Neuronal stem cell (in vitro differentiated cells): ENCODE measurements at regions not wholly inside any gene's neighbourhood (a gene's known extent, or its start where the extent isn't known, plus 50 kb on each side); places are given as distances from the start of the nearest gene placed in this dataset.

Source experiments
- DNase-seq: peaks from one replicate; pipeline ENCODE4 v3.0.0-alpha.2; 2013; ENCODE audit warnings: low spot score
- H2AFZ ChIP-seq: one replicate; pipeline ENCODE4 v1.6.1; 2013; ENCODE audit warnings: mild to moderate bottlenecking, low read length, inconsistent platforms
- H2AK5ac ChIP-seq: 2 replicates; pipeline ENCODE4 v1.6.1; 2013; ENCODE audit warnings: low read depth, mild to moderate bottlenecking, inconsistent platforms, low read length, moderate library complexity, mixed read lengths
- H2BK120ac ChIP-seq: 2 replicates; pipeline ENCODE4 v1.6.1; 2013; ENCODE audit warnings: low read depth, mild to moderate bottlenecking, inconsistent platforms, low read length, moderate library complexity, mixed read lengths
- H2BK12ac ChIP-seq: one replicate; pipeline ENCODE4 v1.6.1; 2013; ENCODE audit warnings: low read length, inconsistent platforms
- H2BK15ac ChIP-seq: 2 replicates; pipeline ENCODE4 v1.6.1; 2013; ENCODE audit warnings: mild to moderate bottlenecking, low read length, inconsistent platforms, mixed read lengths
- H2BK5ac ChIP-seq: one replicate; pipeline ENCODE4 v1.6.1; 2013; ENCODE audit warnings: inconsistent platforms, mild to moderate bottlenecking, low read length, moderate library complexity
- H3K14ac ChIP-seq: one replicate; pipeline ENCODE4 v1.6.1; 2013; ENCODE audit warnings: low read length, inconsistent platforms
- H3K18ac ChIP-seq: 2 replicates; pipeline ENCODE4 v1.6.1; 2013; ENCODE audit warnings: low read length, inconsistent platforms
- H3K23ac ChIP-seq: 2 replicates; pipeline ENCODE4 v1.6.1; 2013; ENCODE audit warnings: low read depth, mild to moderate bottlenecking, mixed read lengths, low read length, inconsistent platforms; ENCODE audit not compliant: poor library complexity
- H3K27ac ChIP-seq: replicated peaks from 3 replicates; pipeline ENCODE4 v1.5.1; 2013; ENCODE audit warnings: low read length, inconsistent platforms
- H3K27me3 ChIP-seq, 3 experiments: 2 replicates each; pipeline ENCODE4 v1.6.1; 2013; ENCODE audit warnings: low read length in 3 of 3, mild to moderate bottlenecking in 2 of 3, inconsistent platforms in 1 of 3, low read depth in 1 of 3, mixed read lengths in 1 of 3, moderate library complexity in 1 of 3; ENCODE audit not compliant: control insufficient read depth in 3 of 3, insufficient read depth in 3 of 3
- H3K36me3 ChIP-seq, 2 donors: replicated peaks in 1 of 2; 2 replicates each; pipeline ENCODE4 v1.6.1; 2013; ENCODE audit warnings: low read length in 2 of 2; ENCODE audit not compliant: control insufficient read depth in 2 of 2, insufficient read depth in 2 of 2
- H3K4ac ChIP-seq: 2 replicates; pipeline ENCODE4 v1.6.1; 2013; ENCODE audit warnings: inconsistent platforms, mild to moderate bottlenecking, low read length, moderate library complexity
- H3K4me1 ChIP-seq, 2 donors: 1 replicate in 1 of 2; 2 replicates in 1 of 2; pipeline ENCODE4 v1.6.1; 2013; ENCODE audit warnings: low read length in 2 of 2, low read depth in 1 of 2; ENCODE audit not compliant: control insufficient read depth in 2 of 2, insufficient read depth in 1 of 2
- H3K4me2 ChIP-seq: one replicate; pipeline ENCODE4 v1.6.1; 2013; ENCODE audit warnings: mild to moderate bottlenecking, low read length, inconsistent platforms; ENCODE audit not compliant: insufficient read depth, poor library complexity, severe bottlenecking
- H3K4me3 ChIP-seq, 2 donors: 2 replicates each; pipeline ENCODE4 v1.5.1; 2013; ENCODE audit warnings: low read length in 2 of 2, mild to moderate bottlenecking in 2 of 2, inconsistent platforms in 1 of 2, moderate library complexity in 1 of 2
- H3K79me1 ChIP-seq: one replicate; pipeline ENCODE4 v1.6.1; 2013; ENCODE audit warnings: low read depth, mild to moderate bottlenecking, inconsistent platforms, low read length, moderate library complexity
- H3K9ac ChIP-seq: one replicate; pipeline ENCODE4 v1.6.1; 2013; ENCODE audit warnings: mild to moderate bottlenecking, low read depth, low read length, inconsistent platforms; ENCODE audit not compliant: poor library complexity
- H3K9me3 ChIP-seq, 2 donors: replicated peaks in 1 of 2; 2 replicates each; pipeline versions ENCODE3 to v1.6.1; 2013; ENCODE audit warnings: low read length in 2 of 2, mild to moderate bottlenecking in 2 of 2, inconsistent platforms in 1 of 2, low read depth in 1 of 2, mixed read lengths in 1 of 2, moderate library complexity in 1 of 2; ENCODE audit not compliant: control insufficient read depth in 2 of 2, insufficient read depth in 1 of 2
- H4K8ac ChIP-seq: one replicate; pipeline ENCODE4 v1.6.1; 2013; ENCODE audit warnings: low read depth, mild to moderate bottlenecking, inconsistent platforms, low read length, moderate library complexity
- H4K91ac ChIP-seq: one replicate; pipeline ENCODE4 v1.6.1; 2013; ENCODE audit warnings: low read length, low read depth, mild to moderate bottlenecking, inconsistent platforms; ENCODE audit not compliant: poor library complexity
- WGBS, 2 donors: extraction: QIAGEN DNeasy Blood & Tissue Kit; methylation state at CpG; one replicate each; pipeline ENCODE4 v1.1.7; 2013; ENCODE audit warnings: missing lambda C conversion rate in 2 of 2, mixed read lengths in 1 of 2; ENCODE audit not compliant: insufficient read length in 2 of 2, insufficient replicate concordance in 1 of 2; ENCODE audit errors: extremely low coverage in 2 of 2; 5-methylcytosine and 5-hydroxymethylcytosine counted together

DNA sequence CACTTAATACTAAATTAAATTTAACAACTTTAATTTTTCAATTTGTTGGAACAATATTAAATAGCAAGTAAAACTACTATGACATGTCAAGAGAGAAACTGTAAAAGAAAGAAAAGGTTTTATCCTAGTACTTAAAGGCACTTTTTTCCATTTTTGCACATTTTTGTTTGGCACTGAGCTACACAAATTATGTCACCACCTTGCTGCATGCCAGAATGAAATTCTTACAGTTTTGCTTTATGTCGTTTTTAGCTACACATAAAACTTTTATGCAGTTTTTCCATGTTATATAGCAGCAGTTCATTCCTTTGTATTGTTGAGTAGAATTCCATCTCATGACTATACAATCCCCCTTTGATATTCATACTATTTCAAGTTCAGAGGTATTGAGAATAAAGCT, 99.1 kb upstream of the RXFP1 start:
- Histone ChIP-seq H2BK5ac (no peak overlapping the region), H3K79me1 (no peaks in the 10 kb centered on the region), H3K14ac (no peak overlapping the region), H4K91ac (no peak overlapping the region), H3K4me3 (no peak overlapping the region), H2BK12ac (no peak overlapping the region), H3K27me3 (no peaks in the 10 kb centered on the region), H3K23ac (no peak overlapping the region), H2BK120ac (no peak overlapping the region), H3K4ac (no peak overlapping the region), H3K9ac (no peak overlapping the region), H3K18ac (no peak overlapping the region), H2AFZ (no peak overlapping the region), H3K4me2 (no peak overlapping the region), H2BK15ac (no peak overlapping the region), H4K8ac (no peak overlapping the region), H3K4me1 (no peaks in the 10 kb centered on the region), H3K9me3 (no peaks in the 10 kb centered on the region), H3K36me3 (no peaks in the 10 kb centered on the region), H3K27ac (no peak overlapping the region), H2AK5ac (no peak overlapping the region)
- WGBS, 2 donors = no CpG with 5 or more reads among the region's 1 CpG
- no peak for DNase-seq

DNA sequence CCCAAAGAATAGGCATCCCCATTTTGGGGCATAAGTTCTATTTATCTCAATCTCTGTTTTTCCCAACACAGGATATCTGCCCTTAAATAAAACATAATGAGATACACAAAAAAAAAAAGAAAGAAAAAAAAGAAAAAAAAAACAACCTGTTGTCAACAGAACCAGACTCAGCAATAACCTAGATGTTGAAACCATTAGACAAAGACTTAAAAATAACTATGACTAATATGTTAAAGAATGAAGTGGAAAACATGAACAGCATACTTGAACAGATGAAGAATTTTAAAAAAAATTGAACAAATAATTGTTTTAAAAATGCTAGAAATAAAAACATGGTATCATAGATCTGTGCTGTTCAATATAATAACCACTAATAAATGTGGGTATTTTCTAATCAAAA, 93.4 kb upstream of the RXFP1 start:
- Histone ChIP-seq H4K8ac (no peak overlapping the region), H3K14ac (no peak overlapping the region), H3K79me1 (no peaks in the 10 kb centered on the region), H2BK12ac (no peak overlapping the region), H3K27me3 (no peaks in the 10 kb centered on the region), H3K9me3 (no peaks in the 10 kb centered on the region), H3K9ac (no peak overlapping the region), H2BK120ac (no peak overlapping the region), H3K36me3 (no peaks in the 10 kb centered on the region), H3K4me2 (no peak overlapping the region), H2AK5ac (no peak overlapping the region), H3K4me3 (no peak overlapping the region), H2BK5ac (no peak overlapping the region), H2AFZ (no peak overlapping the region), H3K23ac (no peak overlapping the region), H3K27ac (no peak overlapping the region), H3K4ac (no peak overlapping the region), H2BK15ac (no peak overlapping the region), H3K18ac (no peak overlapping the region), H3K4me1 (no peaks in the 10 kb centered on the region), H4K91ac (no peak overlapping the region)
- no peak for DNase-seq

DNA sequence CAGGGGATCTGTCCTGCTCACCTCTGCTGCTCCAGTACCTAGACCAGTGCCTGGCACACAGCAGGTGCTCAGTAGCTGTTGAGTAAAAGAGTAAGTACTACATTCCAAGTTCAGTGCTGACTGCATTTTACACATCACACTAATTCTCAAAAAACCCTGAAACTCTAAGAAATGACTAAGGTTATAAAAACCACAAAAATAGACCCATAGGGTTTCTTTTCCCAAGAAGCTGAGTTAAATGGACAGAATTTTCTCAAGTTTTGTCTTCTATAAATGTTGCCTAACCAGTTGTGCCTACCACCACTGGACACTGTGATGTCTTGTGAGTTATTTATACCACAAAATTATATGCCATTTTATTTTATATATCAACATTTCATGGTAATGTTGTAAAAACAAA, 78.9 kb upstream of the RXFP1 start:
- Histone ChIP-seq H2BK15ac (no peak overlapping the region), H3K9me3 (no peaks in the 10 kb centered on the region), H3K79me1 (no peaks in the 10 kb centered on the region), H3K23ac (no peak overlapping the region), H2AFZ (no peak overlapping the region), H3K9ac (no peak overlapping the region), H3K4me1 (no peaks in the 10 kb centered on the region), H3K27me3 (no peaks in the 10 kb centered on the region), H2BK120ac (no peak overlapping the region), H4K91ac (no peak overlapping the region), H2BK12ac (no peak overlapping the region), H3K4me2 (no peak overlapping the region), H2BK5ac (no peak overlapping the region), H3K14ac (no peak overlapping the region), H3K18ac (no peak overlapping the region), H3K4me3 (no peak overlapping the region), H2AK5ac (no peak overlapping the region), H4K8ac (no peak overlapping the region), H3K4ac (no peak overlapping the region), H3K27ac (no peak overlapping the region), H3K36me3 (no peaks in the 10 kb centered on the region)
- DNase-seq = no peak

- Histone ChIP-seq H3K18ac (no peak overlapping the region), H3K27me3 (no peaks in the 10 kb centered on the region), H2BK120ac (no peak overlapping the region), H2AFZ (no peak overlapping the region), H4K91ac (no peak overlapping the region), H2AK5ac (no peak overlapping the region), H3K23ac (no peak overlapping the region), H3K27ac (no peak overlapping the region), H3K9ac (no peak overlapping the region), H2BK12ac (no peak overlapping the region), H3K4me1 (no peaks in the 10 kb centered on the region), H2BK15ac (no peak overlapping the region), H3K14ac (no peak overlapping the region), H3K4me2 (no peak overlapping the region), H4K8ac (no peak overlapping the region), H2BK5ac (no peak overlapping the region), H3K4ac (no peak overlapping the region), H3K36me3 (no peaks in the 10 kb centered on the region), H3K9me3 (no peaks in the 10 kb centered on the region), H3K4me3 (no peak overlapping the region), H3K79me1 (no peaks in the 10 kb centered on the region)
- no peak for DNase-seq
- WGBS, 2 donors = no CpG with 5 or more reads among the region's 1 CpG
These were observed 78.0 kb upstream of the RXFP1 start for GRCh38 chr4:158443731-158444130.
